ENCODE measurements at regions not wholly inside any gene's neighbourhood (a gene's known extent, or its start where the extent isn't known, plus 50 kb on each side); places are given as distances from the start of the nearest gene placed in this dataset.

GRCh38 chr10:55098452-55098851 is 297.4 kb upstream of the PCDH15 start:
- DNase-seq = no peak
- no peaks in the 10 kb centered on the region for H3K4me1 ChIP-seq
- no peaks in the 10 kb centered on the region for H3K27me3 ChIP-seq (ENCODE audit: insufficient read depth in 3 of 3, low read length in 2 of 3)
- no peak overlapping the region for H3K4me3 ChIP-seq
- H3K27ac ChIP-seq = no peak overlapping the region
- no peaks in the 10 kb centered on the region for H3K9me3 ChIP-seq
- intact Hi-C loops (cut with DNase I) = loop anchor here in 1 of 2 donors (10.0 kb wide), 1 partner anchor 316 kb away; no protein-coding TSS in a partner anchor
- TF ChIP-seq CTCF (IDR thresholded peaks at IDR 0.05) = no peak
- 92 to 93% (median 93%) methylated on average over 9 of the region's 9 CpGs for WGBS, 3 donors
- H3K36me3 ChIP-seq (ENCODE audit: insufficient read depth in 1 of 2, low read depth in 1 of 2) = no peaks in the 10 kb centered on the region
- ATAC-seq = no peak

GRCh38 chr10:55091691-55092328 is 290.8 kb upstream of the PCDH15 start:
- Histone ChIP-seq H3K36me3 (ENCODE audit: insufficient read depth in 1 of 2, low read depth in 1 of 2) (no peaks in the 10 kb centered on the region), H3K4me3 (no peak overlapping the region), H3K27ac (no peak overlapping the region), H3K27me3 (ENCODE audit: insufficient read depth in 3 of 3, low read length in 2 of 3) (no peaks in the 10 kb centered on the region), H3K4me1 (no peaks in the 10 kb centered on the region), H3K9me3 (no peaks in the 10 kb centered on the region)
- TF ChIP-seq CTCF (IDR thresholded peaks at IDR 0.05) = peak; percentile 64
- 0 to 2% (median 1%) methylated on average over 1 of the region's 1 CpG for WGBS, 3 donors
- intact Hi-C loops (cut with DNase I) = loop anchor here in 1 of 2 donors (10.0 kb wide), 1 partner anchor 323 kb away; no protein-coding TSS in a partner anchor
- DNase-seq = no peak
- no peak for ATAC-seq

GRCh38 chr10:55078121-55078520 is 277.1 kb upstream of the PCDH15 start:
- no peak for DNase-seq
- Histone ChIP-seq H3K27ac (no peak overlapping the region), H3K4me1 (no peaks in the 10 kb centered on the region), H3K27me3 (ENCODE audit: insufficient read depth in 3 of 3, low read length in 2 of 3) (no peaks in the 10 kb centered on the region), H3K9me3 (no peaks in the 10 kb centered on the region), H3K4me3 (no peak overlapping the region), H3K36me3 (ENCODE audit: insufficient read depth in 1 of 2, low read depth in 1 of 2) (no peaks in the 10 kb centered on the region)
- no peak for ATAC-seq
- 81 to 93% (median 87%) methylated on average over 1 of the region's 1 CpG for WGBS, 3 donors
- TF ChIP-seq CTCF (IDR thresholded peaks at IDR 0.05) = no peak
- intact Hi-C loops (cut with DNase I) = no loop called here

- H3K27ac ChIP-seq = no peak overlapping the region
- ATAC-seq = no peak
- no peak for TF ChIP-seq CTCF (IDR thresholded peaks at IDR 0.05)
These were observed 264.2 kb upstream of the PCDH15 start for GRCh38 chr10:55065185-55065584.

GRCh38 chr10:55063811-55064210 is 262.8 kb upstream of the PCDH15 start:
- Histone ChIP-seq H3K4me1 (no peaks in the 10 kb centered on the region), H3K27me3 (ENCODE audit: insufficient read depth in 3 of 3, low read length in 2 of 3) (no peaks in the 10 kb centered on the region), H3K27ac (no peak overlapping the region), H3K9me3 (no peaks in the 10 kb centered on the region), H3K4me3 (no peak overlapping the region), H3K36me3 (ENCODE audit: insufficient read depth in 1 of 2, low read depth in 1 of 2) (no peaks in the 10 kb centered on the region)
- intact Hi-C loops (cut with DNase I) = no loop called here
- ATAC-seq (no peak), DNase-seq (no peak)
- TF ChIP-seq CTCF (IDR thresholded peaks at IDR 0.05) = no peak

More at GRCh38 chr10:55065185-55065584, 264.2 kb upstream of the PCDH15 start:
- 45 to 91% (median 85%) methylated on average over 1 of the region's 1 CpG for WGBS, 3 donors
- Histone ChIP-seq H3K4me3 (no peak overlapping the region), H3K4me1 (no peaks in the 10 kb centered on the region), H3K27me3 (ENCODE audit: insufficient read depth in 3 of 3, low read length in 2 of 3) (no peaks in the 10 kb centered on the region), H3K9me3 (no peaks in the 10 kb centered on the region), H3K36me3 (ENCODE audit: insufficient read depth in 1 of 2, low read depth in 1 of 2) (no peaks in the 10 kb centered on the region)
- intact Hi-C loops (cut with DNase I) = no loop called here
- no peak for DNase-seq

Measured in psoas muscle (tissue), 7 donors.